Panc1 (cell line): ENCODE measurements at regions not wholly inside any gene's neighbourhood (a gene's known extent, or its start where the extent isn't known, plus 50 kb on each side); places are given as distances from the start of the nearest gene placed in this dataset.

ENCODE experiments used
- CTCF ChIP-seq: fragments of 450-650 bp; IDR thresholded peaks from 2 replicates; pipeline ENCODE4 v1.5.1; 2017; ENCODE audit warnings: mild to moderate bottlenecking
- POLR2AphosphoS5 ChIP-seq: IDR thresholded peaks from 2 replicates; pipeline ENCODE4 v1.6.1; 2012; ENCODE audit warnings: mild to moderate bottlenecking, low read depth, low read length, moderate library complexity
- REST ChIP-seq, 2 experiments: IDR thresholded peaks; 2 replicates each; pipeline ENCODE4 v1.6.1; 2011 to 2012; ENCODE audit warnings: low read depth in 2 of 2, control low read depth in 1 of 2, low read length in 1 of 2, mild to moderate bottlenecking in 1 of 2, moderate library complexity in 1 of 2; ENCODE audit not compliant: insufficient read depth in 1 of 2
- TCF7L2 ChIP-seq: IDR thresholded peaks from 2 replicates; pipeline ENCODE4 v1.6.1; 2011; ENCODE audit warnings: mild to moderate bottlenecking, low read depth, low read length, inconsistent platforms

GRCh38 chr2:198757069-198757468 lies 700.7 kb downstream of the SATB2 start:
- TF ChIP-seq CTCF, result no peak
- no peak for TF ChIP-seq TCF7L2
- no peak for TF ChIP-seq REST (IDR thresholded peaks at IDR 0.05; ENCODE audit: insufficient read depth in 1 of 2, low read depth in 2 of 2, low read length in 1 of 2)
- no peak for TF ChIP-seq POLR2AphosphoS5
